CD4-positive, alpha-beta memory T cell (primary cell): ENCODE measurements at regions not wholly inside any gene's neighbourhood (a gene's known extent, or its start where the extent isn't known, plus 50 kb on each side); places are given as distances from the start of the nearest gene placed in this dataset.

ENCODE experiments used
- CTCF ChIA-PET: fragments of 350-600 bp; sonication (Branson Sonifier 250); formaldehyde crosslinking; loops from one replicate; lab custom pipeline; 2021; ENCODE audit warnings: inconsistent platforms; ENCODE audit not compliant: partially characterized antibody; lab: Charles Lee
- POLR2A ChIA-PET: fragments of 350-600 bp; sonication (Branson Sonifier 250); formaldehyde crosslinking; loops from one replicate; lab custom pipeline; 2021; ENCODE audit not compliant: partially characterized antibody; lab: Charles Lee
- DNase-seq, 5 donors: peaks; one replicate each; pipeline versions ENCODE4 v3.0.0 to v3.0.0-alpha.2; 2020 to 2022; ENCODE audit warnings: mixed read lengths in 1 of 5
- H3K27ac ChIP-seq: one replicate; pipeline ENCODE4 v1.7.0; 2013; ENCODE audit warnings: low read depth, low read length
- H3K27me3 ChIP-seq: 2 replicates; pipeline ENCODE4 v1.7.0; 2013; ENCODE audit warnings: mild to moderate bottlenecking, low read length, moderate library complexity; ENCODE audit not compliant: insufficient read depth
- H3K36me3 ChIP-seq: 2 replicates; pipeline ENCODE4 v1.7.0; 2013; ENCODE audit warnings: mild to moderate bottlenecking, low read length, moderate library complexity; ENCODE audit not compliant: insufficient read depth
- H3K4me1 ChIP-seq: 2 replicates; pipeline ENCODE4 v1.7.0; 2013; ENCODE audit warnings: mild to moderate bottlenecking, low read length, moderate library complexity; ENCODE audit not compliant: insufficient read depth
- H3K4me3 ChIP-seq, 2 donors: one replicate each; pipeline ENCODE4 v1.7.0; 2013; ENCODE audit warnings: low read length in 2 of 2, mild to moderate bottlenecking in 1 of 2
- H3K9me3 ChIP-seq, 2 donors: one replicate each; pipeline ENCODE4 v1.7.0; 2013; ENCODE audit warnings: low read length in 2 of 2, control low read depth in 1 of 2; ENCODE audit not compliant: control insufficient read depth in 1 of 2
- H3K27ac Mint-ChIP-seq, 7 donors: one replicate each; pipeline ENCODE4 v1.8.0; 2020 to 2021; ENCODE audit warnings: mixed read lengths in 7 of 7, mild to moderate bottlenecking in 6 of 7, inconsistent platforms in 3 of 7, moderate library complexity in 3 of 7
- H3K27me3 Mint-ChIP-seq, 2 donors: one replicate each; pipeline ENCODE4 v1.8.0; 2020 to 2021; ENCODE audit warnings: mixed read lengths in 2 of 2
- H3K36me3 Mint-ChIP-seq, 2 donors: one replicate each; pipeline ENCODE4 v1.8.0; 2020 to 2021; ENCODE audit warnings: mixed read lengths in 2 of 2, inconsistent platforms in 1 of 2, mild to moderate bottlenecking in 1 of 2
- H3K4me1 Mint-ChIP-seq, 4 donors: one replicate each; pipeline ENCODE4 v1.8.0; 2020 to 2021; ENCODE audit warnings: mixed read lengths in 4 of 4, mild to moderate bottlenecking in 1 of 4
- H3K4me3 Mint-ChIP-seq, 8 donors: one replicate each; pipeline ENCODE4 v1.8.0; 2020 to 2021; ENCODE audit warnings: mixed read lengths in 8 of 8, mild to moderate bottlenecking in 7 of 8, moderate library complexity in 6 of 8, inconsistent platforms in 3 of 8
- H3K9me3 Mint-ChIP-seq, 8 donors: one replicate each; pipeline ENCODE4 v1.8.0; 2020 to 2021; ENCODE audit warnings: mixed read lengths in 8 of 8, mild to moderate bottlenecking in 5 of 8, inconsistent platforms in 3 of 8, moderate library complexity in 1 of 8
- intact Hi-C: fragments of 100-400 bp; cut with micrococcal nuclease; formaldehyde crosslinking; loops from one replicate; pipeline ENCODE4 v1.15.1; 2023

- no peak overlapping the region for H3K27ac Mint-ChIP-seq
- ChIA-PET POLR2A (no interaction called here), CTCF (no interaction called here)
- no peak for DNase-seq
- peaks cover 0 to 9% (median 2%) of the 10 kb centered on the region in 8 donors for H3K9me3 Mint-ChIP-seq
- no peak overlapping the region for H3K27ac ChIP-seq
- H3K36me3 Mint-ChIP-seq, result no peaks in the 10 kb centered on the region
- no peaks in the 10 kb centered on the region for H3K27me3 Mint-ChIP-seq
- H3K9me3 ChIP-seq, result no peaks in the 10 kb centered on the region
- no peaks in the 10 kb centered on the region for H3K27me3 ChIP-seq
- no peak overlapping the region for H3K4me3 Mint-ChIP-seq
- no peaks in the 10 kb centered on the region for H3K4me1 Mint-ChIP-seq
- no peak overlapping the region for H3K4me3 ChIP-seq
- no peaks in the 10 kb centered on the region for H3K4me1 ChIP-seq
- no peaks in the 10 kb centered on the region for H3K36me3 ChIP-seq
- intact Hi-C loops, result no loop called here
Measured at GRCh38 chr3:95511828-95512227, 1302.6 kb upstream of the EPHA6 start.

GRCh38 chr3:95514260-95514659 lies 1300.1 kb upstream of the EPHA6 start:
- intact Hi-C loops, result no loop called here
- CTCF ChIA-PET, result no interaction called here

GRCh38 chr3:95521396-95521795 lies 1293.0 kb upstream of the EPHA6 start:
- Histone ChIP-seq H3K4me1 (no peaks in the 10 kb centered on the region), H3K4me3 (no peak overlapping the region), H3K27ac (no peak overlapping the region), H3K9me3 (no peaks in the 10 kb centered on the region), H3K36me3 (no peaks in the 10 kb centered on the region), H3K27me3 (no peaks in the 10 kb centered on the region)
- no peaks in the 10 kb centered on the region for H3K36me3 Mint-ChIP-seq
- H3K27ac Mint-ChIP-seq, result no peak overlapping the region
- ChIA-PET CTCF (no interaction called here), POLR2A (no interaction called here)
- no peak overlapping the region for H3K4me3 Mint-ChIP-seq
- no peaks in the 10 kb centered on the region for H3K27me3 Mint-ChIP-seq
- intact Hi-C loops, result no loop called here
- DNase-seq, result no peak
- no peaks in the 10 kb centered on the region for H3K4me1 Mint-ChIP-seq
- H3K9me3 Mint-ChIP-seq, result peaks cover 0 to 2% (median 0%) of the 10 kb centered on the region in 8 donors

More at GRCh38 chr3:95514260-95514659, 1300.1 kb upstream of the EPHA6 start:
- Mint-ChIP-seq H3K27me3 (no peaks in the 10 kb centered on the region), H3K36me3 (no peaks in the 10 kb centered on the region), H3K27ac (no peak overlapping the region), H3K9me3 (peaks cover 0 to 6% (median 1%) of the 10 kb centered on the region in 8 donors), H3K4me3 (no peak overlapping the region), H3K4me1 (no peaks in the 10 kb centered on the region)
- no peak overlapping the region for H3K4me3 ChIP-seq
- no peak overlapping the region for H3K27ac ChIP-seq
- no peaks in the 10 kb centered on the region for H3K27me3 ChIP-seq
- H3K9me3 ChIP-seq, result no peaks in the 10 kb centered on the region
- H3K4me1 ChIP-seq, result no peaks in the 10 kb centered on the region
- no peak for DNase-seq
- no peaks in the 10 kb centered on the region for H3K36me3 ChIP-seq
- POLR2A ChIA-PET, result no interaction called here

GRCh38 chr3:95522449-95522848 lies 1291.9 kb upstream of the EPHA6 start:
- Histone ChIP-seq H3K27ac (no peak overlapping the region), H3K9me3 (no peaks in the 10 kb centered on the region), H3K4me3 (no peak overlapping the region), H3K4me1 (no peaks in the 10 kb centered on the region), H3K27me3 (no peaks in the 10 kb centered on the region), H3K36me3 (no peaks in the 10 kb centered on the region)
- ChIA-PET CTCF (no interaction called here), POLR2A (no interaction called here)
- H3K4me1 Mint-ChIP-seq, result no peaks in the 10 kb centered on the region
- H3K9me3 Mint-ChIP-seq, result peaks cover 0 to 2% (median 0%) of the 10 kb centered on the region in 8 donors
- no peaks in the 10 kb centered on the region for H3K36me3 Mint-ChIP-seq
- no peaks in the 10 kb centered on the region for H3K27me3 Mint-ChIP-seq
- no peak for DNase-seq
- no peak overlapping the region for H3K27ac Mint-ChIP-seq
- H3K4me3 Mint-ChIP-seq, result no peak overlapping the region
- intact Hi-C loops, result no loop called here

- Histone ChIP-seq H3K9me3 (no peaks in the 10 kb centered on the region), H3K4me1 (no peaks in the 10 kb centered on the region), H3K27ac (no peak overlapping the region), H3K36me3 (no peaks in the 10 kb centered on the region), H3K4me3 (no peak overlapping the region), H3K27me3 (no peaks in the 10 kb centered on the region)
- no peak for DNase-seq
- ChIA-PET POLR2A (no interaction called here), CTCF (no interaction called here)
- intact Hi-C loops, result no loop called here
- no peaks in the 10 kb centered on the region for H3K36me3 Mint-ChIP-seq
- H3K9me3 Mint-ChIP-seq, result peaks cover 0 to 11% (median 2%) of the 10 kb centered on the region in 8 donors
- H3K27me3 Mint-ChIP-seq, result no peaks in the 10 kb centered on the region
- H3K4me1 Mint-ChIP-seq, result no peaks in the 10 kb centered on the region
- H3K4me3 Mint-ChIP-seq, result no peak overlapping the region
- H3K27ac Mint-ChIP-seq, result no peak overlapping the region
Measured at GRCh38 chr3:95539950-95540483, 1274.4 kb upstream of the EPHA6 start.

- H3K4me1 Mint-ChIP-seq, result no peaks in the 10 kb centered on the region
- Histone ChIP-seq H3K4me3 (no peak overlapping the region), H3K27ac (no peak overlapping the region), H3K36me3 (no peaks in the 10 kb centered on the region), H3K9me3 (no peaks in the 10 kb centered on the region), H3K27me3 (no peaks in the 10 kb centered on the region), H3K4me1 (no peaks in the 10 kb centered on the region)
- no peak overlapping the region for H3K27ac Mint-ChIP-seq
- intact Hi-C loops, result no loop called here
- ChIA-PET CTCF (no interaction called here), POLR2A (no interaction called here)
- no peak for DNase-seq
- H3K9me3 Mint-ChIP-seq, result peaks cover 0 to 18% (median 13%) of the 10 kb centered on the region in 8 donors
- no peaks in the 10 kb centered on the region for H3K27me3 Mint-ChIP-seq
- no peaks in the 10 kb centered on the region for H3K36me3 Mint-ChIP-seq
- H3K4me3 Mint-ChIP-seq, result no peak overlapping the region
Measured at GRCh38 chr3:95565502-95565901, 1248.9 kb upstream of the EPHA6 start.

- H3K27me3 ChIP-seq, result no peaks in the 10 kb centered on the region
- Mint-ChIP-seq H3K4me1 (no peaks in the 10 kb centered on the region), H3K9me3 (peaks cover 0 to 19% (median 13%) of the 10 kb centered on the region in 8 donors), H3K36me3 (no peaks in the 10 kb centered on the region), H3K27me3 (no peaks in the 10 kb centered on the region), H3K4me3 (no peak overlapping the region), H3K27ac (no peak overlapping the region)
- no peaks in the 10 kb centered on the region for H3K9me3 ChIP-seq
- intact Hi-C loops, result no loop called here
- ChIA-PET POLR2A (no interaction called here), CTCF (no interaction called here)
- no peak for DNase-seq
- H3K27ac ChIP-seq, result no peak overlapping the region
- H3K36me3 ChIP-seq, result no peaks in the 10 kb centered on the region
- no peaks in the 10 kb centered on the region for H3K4me1 ChIP-seq
- H3K4me3 ChIP-seq, result no peak overlapping the region
Measured at GRCh38 chr3:95567346-95567745, 1247.0 kb upstream of the EPHA6 start.

- H3K9me3 ChIP-seq, result no peaks in the 10 kb centered on the region
- Mint-ChIP-seq H3K27ac (no peak overlapping the region), H3K4me1 (peaks cover 0 to 5% (median under 1%) of the 10 kb centered on the region in 4 donors), H3K36me3 (no peaks in the 10 kb centered on the region), H3K27me3 (no peaks in the 10 kb centered on the region), H3K4me3 (no peak overlapping the region), H3K9me3 (peaks cover 0 to 4% (median under 1%) of the 10 kb centered on the region in 8 donors)
- no peaks in the 10 kb centered on the region for H3K4me1 ChIP-seq
- no peaks in the 10 kb centered on the region for H3K36me3 ChIP-seq
- intact Hi-C loops, result no loop called here
- DNase-seq, result no peak
- ChIA-PET CTCF (no interaction called here), POLR2A (no interaction called here)
- no peak overlapping the region for H3K4me3 ChIP-seq
- H3K27ac ChIP-seq, result no peak overlapping the region
- no peaks in the 10 kb centered on the region for H3K27me3 ChIP-seq
Measured at GRCh38 chr3:95586754-95587153, 1227.6 kb upstream of the EPHA6 start.
